GM19468 (cell line): ENCODE measurements at regions not wholly inside any gene's neighbourhood (a gene's known extent, or its start where the extent isn't known, plus 50 kb on each side); places are given as distances from the start of the nearest gene placed in this dataset.
"Not testable (repeated sequence)": the region's sequence is repeated elsewhere in the genome, so short reads cannot be mapped to it uniquely, and the experiment has no call there.

Source experiments
- ATAC-seq: cut with Tn5 transposase; IDR thresholded peaks from one replicate; pipeline ENCODE4 v1.9.1; 2021; ENCODE audit warnings: mild to moderate bottlenecking, moderate library complexity, moderate number of reproducible peaks; ENCODE audit not compliant: unreplicated experiment; ENCODE audit errors: extremely low read depth

- no peak for ATAC-seq
Observed at GRCh38 chr3:193114431-193115340, 126.3 kb upstream of the PLAAT1 start.

GRCh38 chr3:193116871-193117270 lies 124.2 kb upstream of the PLAAT1 start:
- ATAC-seq: no peak

- no peak for ATAC-seq
Observed at GRCh38 chr3:193118907-193119306, 122.1 kb upstream of the PLAAT1 start.

- ATAC-seq: no peak
Observed at GRCh38 chr3:193119926-193120325, 121.1 kb upstream of the PLAAT1 start.

GRCh38 chr3:193124861-193125260 lies 116.2 kb upstream of the PLAAT1 start:
- no peak for ATAC-seq

GRCh38 chr3:193129607-193130006 lies 111.4 kb upstream of the PLAAT1 start:
- no peak for ATAC-seq

- ATAC-seq: no peak
Observed at GRCh38 chr3:193130576-193130975, 110.4 kb upstream of the PLAAT1 start.

- no peak for ATAC-seq
Observed at GRCh38 chr3:193132241-193132640, 108.8 kb upstream of the PLAAT1 start.

GRCh38 chr3:193132964-193133363 lies 108.1 kb upstream of the PLAAT1 start:
- ATAC-seq: no peak

GRCh38 chr3:193134856-193135255 lies 106.2 kb upstream of the PLAAT1 start:
- no peak for ATAC-seq

- ATAC-seq: no peak
Observed at GRCh38 chr3:193140381-193140780, 100.6 kb upstream of the PLAAT1 start.

- no peak for ATAC-seq
Observed at GRCh38 chr3:193145248-193145647, 95.8 kb upstream of the PLAAT1 start.

GRCh38 chr3:193148688-193149473 lies 92.1 kb upstream of the PLAAT1 start:
- no peak for ATAC-seq

- ATAC-seq: no peak
Observed at GRCh38 chr3:193149998-193150397, 91.0 kb upstream of the PLAAT1 start.

GRCh38 chr3:193155044-193155781 lies 85.8 kb upstream of the PLAAT1 start:
- ATAC-seq: not testable (repeated sequence)

GRCh38 chr3:193157051-193157450 lies 84.0 kb upstream of the PLAAT1 start:
- ATAC-seq: no peak

GRCh38 chr3:193165431-193166120 lies 75.4 kb upstream of the PLAAT1 start:
- ATAC-seq: no peak

GRCh38 chr3:193168931-193169330 lies 72.1 kb upstream of the PLAAT1 start:
- ATAC-seq: no peak

- no peak for ATAC-seq
Observed at GRCh38 chr3:193174140-193174539, 66.9 kb upstream of the PLAAT1 start.
